ENCODE measurements at regions not wholly inside any gene's neighbourhood (a gene's known extent, or its start where the extent isn't known, plus 50 kb on each side); places are given as distances from the start of the nearest gene placed in this dataset.

- Histone ChIP-seq H3K36me3 (ENCODE audit: control insufficient read depth, insufficient read depth, low read length) (no peaks in the 10 kb centered on the region), H3K27me3 (ENCODE audit: control insufficient read depth, insufficient read depth, low read length) (no peaks in the 10 kb centered on the region), H3K4me3 (ENCODE audit: low read depth, low read length) (no peak overlapping the region)
- no peak for DNase-seq (ENCODE audit: low read depth)
- ChIA-PET POLR2A (no interaction called here), CTCF (no interaction called here)
- no peak for TF ChIP-seq CTCF (IDR thresholded peaks at IDR 0.05; ENCODE audit: insufficient read depth, low read depth, low read length)
Observed at GRCh38 chr5:158380661-158381060, 521.7 kb upstream of the CLINT1 start.

DNA sequence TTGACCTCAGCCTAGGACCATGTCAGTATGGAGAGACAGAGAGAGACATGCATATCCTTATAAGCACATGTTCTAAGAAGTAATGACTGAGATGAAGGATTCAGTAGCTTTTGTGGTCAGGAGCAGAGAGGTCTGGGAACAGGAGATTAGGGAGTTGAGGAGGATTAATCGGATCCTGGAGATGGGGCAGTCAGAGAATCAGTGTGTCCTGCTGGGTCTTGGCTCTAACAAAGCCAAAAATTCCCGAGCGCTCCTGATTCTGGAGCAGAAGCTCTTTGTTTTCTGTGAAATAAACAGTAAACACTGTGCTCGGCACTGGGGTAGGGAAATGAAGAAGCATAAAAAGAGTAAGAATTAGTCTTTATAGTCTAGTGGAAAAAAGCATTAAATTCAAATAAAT, 520.0 kb upstream of the CLINT1 start:
- H3K27me3 ChIP-seq (ENCODE audit: control insufficient read depth, insufficient read depth, low read length) = no peaks in the 10 kb centered on the region
- no peak for TF ChIP-seq CTCF (IDR thresholded peaks at IDR 0.05; ENCODE audit: insufficient read depth, low read depth, low read length)
- ChIA-PET POLR2A (no interaction called here), CTCF (no interaction called here)
- DNase-seq (ENCODE audit: low read depth) = no peak
- H3K36me3 ChIP-seq (ENCODE audit: control insufficient read depth, insufficient read depth, low read length) = no peaks in the 10 kb centered on the region
- no peak overlapping the region for H3K4me3 ChIP-seq (ENCODE audit: low read depth, low read length)

GRCh38 chr5:158376679-158377078, 517.7 kb upstream of the CLINT1 start:
- Histone ChIP-seq H3K4me3 (ENCODE audit: low read depth, low read length) (no peak overlapping the region), H3K36me3 (ENCODE audit: control insufficient read depth, insufficient read depth, low read length) (no peaks in the 10 kb centered on the region), H3K27me3 (ENCODE audit: control insufficient read depth, insufficient read depth, low read length) (no peaks in the 10 kb centered on the region)
- ChIA-PET POLR2A (no interaction called here), CTCF (no interaction called here)
- no peak for TF ChIP-seq CTCF (IDR thresholded peaks at IDR 0.05; ENCODE audit: insufficient read depth, low read depth, low read length)
- no peak for DNase-seq (ENCODE audit: low read depth)

- TF ChIP-seq CTCF (IDR thresholded peaks at IDR 0.05; ENCODE audit: insufficient read depth, low read depth, low read length) = no peak
- Histone ChIP-seq H3K27me3 (ENCODE audit: control insufficient read depth, insufficient read depth, low read length) (no peaks in the 10 kb centered on the region), H3K4me3 (ENCODE audit: low read depth, low read length) (no peak overlapping the region), H3K36me3 (ENCODE audit: control insufficient read depth, insufficient read depth, low read length) (no peaks in the 10 kb centered on the region)
- no peak for DNase-seq (ENCODE audit: low read depth)
- ChIA-PET POLR2A (no interaction called here), CTCF (no interaction called here)
Observed at GRCh38 chr5:158375531-158375930, 516.6 kb upstream of the CLINT1 start.

DNA sequence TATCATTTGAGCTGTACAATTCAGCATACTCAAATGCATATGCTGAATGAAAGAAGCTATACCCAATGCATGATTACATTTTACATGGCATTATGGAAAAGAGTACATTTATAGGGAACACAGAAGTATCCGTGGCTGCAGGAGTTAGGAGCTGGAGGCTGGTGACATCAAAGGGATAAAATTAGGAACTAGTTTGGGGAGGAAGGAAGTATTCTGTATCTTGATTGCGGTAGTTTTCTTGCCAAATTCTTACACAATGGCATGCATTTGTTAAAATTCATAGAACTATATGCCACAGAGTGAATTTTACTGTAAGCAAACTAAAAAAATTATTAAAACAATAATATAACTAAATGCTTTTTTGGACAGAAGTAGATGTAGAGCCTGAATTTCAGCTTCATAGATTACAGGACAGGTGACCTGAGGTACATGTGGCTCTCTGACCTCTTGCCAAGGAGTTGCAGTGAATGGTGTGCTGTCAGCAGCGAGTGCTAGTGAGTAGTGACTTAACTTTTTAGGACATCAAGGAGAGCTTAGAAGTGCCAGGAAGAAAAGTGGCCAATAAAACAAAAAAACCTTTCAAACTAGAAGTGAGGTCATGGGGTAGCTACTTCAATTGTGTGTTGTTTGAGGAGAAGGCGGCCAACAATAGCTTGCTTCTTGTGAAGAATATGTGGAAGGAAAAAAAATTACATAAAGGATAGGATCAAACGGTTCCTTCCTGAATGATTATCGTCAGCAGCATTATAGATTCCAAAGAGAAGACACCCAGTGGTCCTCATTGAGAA, 514.9 kb upstream of the CLINT1 start:
- Histone ChIP-seq H3K4me3 (ENCODE audit: low read depth, low read length) (no peak overlapping the region), H3K27me3 (ENCODE audit: control insufficient read depth, insufficient read depth, low read length) (no peaks in the 10 kb centered on the region), H3K36me3 (ENCODE audit: control insufficient read depth, insufficient read depth, low read length) (no peaks in the 10 kb centered on the region)
- no peak for TF ChIP-seq CTCF (IDR thresholded peaks at IDR 0.05; ENCODE audit: insufficient read depth, low read depth, low read length)
- ChIA-PET CTCF (interaction anchor here (0.7 to 1.2 kb wide), 2 partner anchors 10 to 163 kb away, joined by 3 read pairs; no protein-coding TSS in a partner anchor), POLR2A (no interaction called here)
- no peak for DNase-seq (ENCODE audit: low read depth)
